ENCODE measurements at regions not wholly inside any gene's neighbourhood (a gene's known extent, or its start where the extent isn't known, plus 50 kb on each side); places are given as distances from the start of the nearest gene placed in this dataset.
"Not testable (repeated sequence)": the region's sequence is repeated elsewhere in the genome, so short reads cannot be mapped to it uniquely, and the experiment has no call there.

DNA sequence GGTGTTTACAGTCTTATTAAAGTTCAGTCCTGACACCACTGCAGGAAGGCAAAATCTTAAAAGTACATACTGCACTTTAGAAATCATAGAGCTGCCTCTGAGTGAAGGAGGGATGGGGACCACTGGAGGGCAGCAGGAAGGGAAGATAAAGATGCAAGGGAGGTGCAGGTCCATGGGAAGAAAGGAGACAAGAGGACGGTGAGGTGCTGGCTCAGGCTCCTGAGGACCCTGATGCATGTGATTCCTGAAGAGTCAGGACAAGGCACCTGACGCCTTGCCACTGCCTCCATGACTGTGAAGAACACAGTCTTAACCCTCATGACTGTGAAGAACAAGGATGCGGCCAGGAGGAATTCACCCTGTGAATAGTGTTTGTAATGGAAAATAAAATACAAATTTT, 116.2 kb upstream of the NPAS2 start:
- no peak for DNase-seq

DNA sequence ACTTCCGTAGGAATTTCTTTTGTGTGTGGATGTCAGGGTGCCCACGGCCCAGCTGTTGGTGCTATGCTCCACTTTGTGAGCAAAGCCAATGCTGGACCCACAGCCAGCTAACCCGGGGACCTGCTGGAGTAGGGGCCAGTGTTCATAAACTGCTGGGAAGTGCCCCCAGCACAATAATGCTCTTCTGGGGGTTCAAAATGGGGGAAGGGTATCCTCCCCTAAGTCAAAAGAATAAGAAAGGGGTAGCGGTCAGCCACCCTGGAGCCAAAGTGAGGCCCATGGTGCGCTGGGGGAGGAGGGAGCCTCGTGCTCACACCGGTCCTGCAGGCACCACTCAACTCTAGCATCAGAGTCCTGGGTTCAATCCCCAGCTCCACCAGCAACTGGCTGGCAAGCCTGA, 115.8 kb upstream of the NPAS2 start:
- DNase-seq = no peak

DNA sequence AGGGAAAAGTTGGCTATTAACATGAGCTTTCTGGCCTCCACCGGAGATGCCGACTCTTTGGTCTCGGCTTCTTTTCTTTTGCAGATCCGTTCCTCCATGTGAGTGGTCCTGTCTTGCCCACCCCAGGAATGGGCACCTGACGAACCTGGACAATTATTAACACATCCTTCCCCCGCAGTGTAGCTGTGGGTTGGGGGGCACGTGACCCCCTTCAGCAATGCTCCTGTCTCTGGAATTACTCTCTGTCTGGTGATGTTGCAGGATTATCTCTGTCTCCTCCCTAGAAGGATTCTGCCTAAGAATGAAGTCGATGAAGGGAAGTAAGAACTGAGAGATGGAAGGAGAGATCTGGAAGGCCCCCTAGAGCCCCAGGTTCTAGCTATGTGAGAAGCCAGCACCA, 115.2 kb upstream of the NPAS2 start:
- DNase-seq = no peak

DNA sequence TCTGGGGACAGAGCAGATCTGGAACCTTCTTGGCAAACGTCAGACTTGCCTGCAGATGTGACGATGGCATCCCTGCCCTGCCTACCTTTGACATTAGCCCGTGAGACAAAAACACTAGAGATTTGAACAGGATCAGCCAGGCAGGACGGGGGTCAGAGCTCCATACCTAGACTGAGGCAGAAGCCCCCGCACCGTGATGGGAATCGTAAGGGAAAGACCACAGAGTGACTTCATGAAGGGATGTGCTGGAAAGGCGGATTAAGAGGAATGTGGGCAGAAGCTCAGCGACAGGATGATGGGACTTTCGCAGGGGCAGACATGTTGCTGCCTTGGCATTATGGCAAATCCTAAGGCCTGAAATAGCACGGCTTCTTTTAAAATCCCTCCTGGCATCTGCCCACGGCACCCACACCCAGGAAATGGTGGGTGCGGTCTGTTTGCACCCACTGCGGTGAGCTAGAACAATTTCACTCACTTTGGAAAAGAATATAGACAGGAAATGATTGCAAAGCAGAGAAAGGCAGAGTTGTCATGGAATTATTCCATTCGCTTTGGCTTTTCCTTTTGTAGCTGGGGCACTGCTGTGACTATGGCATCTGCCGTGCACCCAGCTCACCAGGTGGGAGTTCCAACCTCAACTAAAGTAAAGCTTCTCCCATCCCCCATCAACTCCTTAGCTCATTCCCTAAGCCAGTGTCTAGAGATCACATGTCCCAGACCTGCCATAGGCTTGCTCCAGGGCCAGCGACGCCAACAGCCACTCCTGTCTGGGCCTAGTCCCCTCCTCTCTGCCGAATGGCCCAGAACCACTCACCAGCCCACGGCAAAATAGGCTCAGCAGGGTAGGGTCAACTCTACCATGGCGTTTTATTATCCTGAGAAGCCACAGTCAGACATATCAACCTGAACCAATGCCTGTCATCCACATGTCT, 112.7 kb upstream of the NPAS2 start:
- no peak for DNase-seq

DNA sequence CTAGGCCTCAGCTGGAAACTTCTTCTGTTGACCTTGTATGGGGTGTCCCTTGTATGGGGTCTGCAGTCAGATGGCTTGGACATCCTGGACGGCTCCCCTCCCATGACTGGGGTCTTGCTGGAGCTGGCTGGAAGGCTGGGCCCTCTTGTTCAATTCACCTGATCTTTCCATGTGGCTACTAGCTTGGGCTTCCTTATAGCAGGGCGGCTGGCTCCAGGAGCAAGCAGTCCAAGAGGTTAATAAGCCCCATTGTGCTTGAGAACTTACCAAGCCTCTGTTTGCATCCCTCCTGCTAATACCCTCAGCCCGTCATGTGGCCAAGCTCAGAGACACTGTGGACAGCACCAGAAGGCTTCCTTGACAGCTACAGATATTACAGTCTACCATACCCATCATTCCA, 111.6 kb upstream of the NPAS2 start:
- DNase-seq = no peak

DNA sequence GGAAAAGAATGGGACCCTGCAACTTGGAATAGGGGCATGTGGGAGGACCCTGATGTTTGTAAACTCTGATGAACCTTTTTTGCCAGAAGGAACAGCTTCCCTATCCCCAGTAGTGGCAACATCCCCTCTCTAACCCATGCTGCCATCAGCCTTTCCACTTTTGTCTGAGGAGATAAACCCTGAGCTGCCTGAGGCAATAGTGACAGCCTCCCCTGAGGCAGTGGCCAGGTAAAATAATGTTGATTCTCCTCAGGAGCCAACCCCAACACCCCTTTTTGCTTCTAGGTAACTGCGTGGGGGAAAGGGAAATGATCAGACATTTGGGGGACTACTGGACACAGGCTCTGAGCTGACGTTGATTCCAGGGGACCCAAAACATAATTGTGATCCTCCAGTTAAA, 106.8 kb upstream of the NPAS2 start:
- no peak for DNase-seq

DNA sequence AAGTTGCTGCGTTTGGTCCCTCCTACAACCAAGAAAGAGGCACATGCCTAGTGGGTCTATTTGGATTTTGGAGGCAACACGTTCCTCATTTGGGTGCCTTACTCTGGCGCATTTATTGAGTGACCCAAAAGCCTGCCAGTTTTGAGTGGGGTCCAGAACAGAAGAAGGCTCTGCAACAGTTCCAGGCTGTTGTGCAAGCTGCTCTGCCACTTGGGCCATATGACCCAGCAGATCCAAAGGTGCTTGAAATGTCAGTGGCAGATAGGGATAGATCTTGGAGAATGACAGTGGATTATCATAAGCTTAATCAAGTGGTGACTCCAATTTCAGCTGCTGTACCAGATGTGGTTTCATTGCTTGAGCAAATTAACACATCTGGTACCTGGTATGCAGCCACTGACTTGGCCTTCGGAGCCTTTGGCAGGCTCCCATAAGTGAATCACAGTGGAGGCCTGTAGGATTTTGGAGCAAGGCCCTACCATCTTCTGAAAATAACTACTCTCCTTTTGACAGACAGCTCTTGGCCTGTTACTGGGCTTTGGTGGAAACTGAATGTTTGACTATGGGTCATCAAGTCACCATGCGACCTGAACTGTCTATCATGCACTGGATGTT, 105.4 kb upstream of the NPAS2 start:
- not testable (repeated sequence) for DNase-seq

DNA sequence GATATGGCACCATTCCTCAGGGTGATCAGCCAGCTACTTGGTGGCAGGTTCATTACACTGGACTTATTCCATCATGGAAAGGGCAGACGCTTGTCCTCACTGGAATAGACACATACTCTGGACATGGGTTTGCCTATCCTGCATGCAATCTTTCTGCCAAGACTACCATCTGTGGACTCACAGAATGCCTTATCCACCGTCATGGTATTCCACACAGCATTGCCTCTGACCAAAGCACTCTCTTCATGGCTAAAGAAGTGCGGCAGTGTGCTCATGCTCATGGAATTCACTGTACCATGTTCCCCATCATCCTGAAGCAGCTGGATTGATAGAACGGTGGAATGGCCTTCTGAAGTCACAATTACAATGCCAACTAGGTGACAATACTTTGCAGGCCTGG, 104.1 kb upstream of the NPAS2 start:
- DNase-seq = not testable (repeated sequence)

DNA sequence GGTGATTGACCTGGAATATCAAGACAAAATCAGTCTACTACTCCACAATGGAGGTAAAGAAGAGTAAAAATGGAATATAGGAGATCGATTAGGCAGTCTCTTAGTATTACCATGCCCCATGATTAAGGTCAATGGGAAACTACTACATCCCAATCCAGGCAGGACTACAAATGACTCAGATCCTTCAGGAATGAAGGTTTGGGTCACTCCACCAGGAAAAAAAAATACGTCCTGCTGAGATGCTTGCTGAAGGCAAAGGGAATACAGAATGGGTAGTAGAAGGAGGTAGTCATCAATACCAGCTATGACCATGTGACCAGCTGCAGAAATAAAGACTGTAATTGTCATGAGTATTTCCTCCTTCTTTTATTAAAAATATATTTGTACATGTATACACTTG, 103.4 kb upstream of the NPAS2 start:
- DNase-seq = no peak

DNA sequence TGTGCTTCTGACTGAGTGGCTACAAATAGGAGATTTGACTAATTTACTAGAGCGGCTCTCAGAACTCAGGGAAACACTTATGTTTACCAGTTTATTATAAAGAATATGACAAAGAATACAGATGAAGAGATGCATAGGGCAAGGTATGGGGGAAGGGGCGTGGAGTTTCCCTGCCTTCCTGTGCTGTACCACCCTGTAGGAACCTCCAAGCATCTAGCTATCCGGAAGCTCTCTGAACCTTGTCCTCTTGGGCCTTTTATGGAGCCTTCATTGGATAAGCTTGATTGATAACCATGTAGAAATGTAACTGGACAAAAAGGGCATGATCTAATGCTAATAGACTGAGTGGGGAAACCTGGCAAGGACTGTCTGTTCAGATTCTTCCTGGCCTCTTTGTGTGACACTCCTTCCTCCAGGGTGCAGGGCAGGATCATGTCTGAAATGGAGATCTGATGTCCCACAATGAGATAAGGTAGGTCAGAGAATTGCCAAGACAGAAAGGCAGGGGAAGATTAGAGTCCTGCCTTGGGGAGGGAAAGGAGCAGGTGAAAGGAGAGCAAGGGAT, 101.8 kb upstream of the NPAS2 start:
- no peak for DNase-seq

DNA sequence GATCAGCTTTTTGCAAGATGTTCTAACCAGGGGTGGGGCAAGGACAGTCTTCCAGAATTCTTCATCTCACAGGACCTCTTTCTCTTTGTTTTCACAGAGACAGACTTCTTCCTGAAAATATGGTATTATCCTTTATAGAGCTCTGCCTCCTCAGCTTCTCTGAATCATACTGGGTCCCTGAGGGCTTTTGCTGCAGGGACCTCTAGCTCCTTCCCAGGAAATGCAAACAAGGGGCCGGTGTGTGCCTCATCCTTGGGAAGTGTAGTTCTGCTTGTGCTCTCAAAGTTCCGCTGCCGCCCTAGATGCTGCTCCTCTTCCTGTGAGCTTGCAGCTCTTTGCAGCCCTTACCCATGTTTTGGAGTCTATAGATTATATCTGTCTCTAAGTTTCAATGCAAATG, 99.5 kb upstream of the NPAS2 start:
- no peak for DNase-seq

DNA sequence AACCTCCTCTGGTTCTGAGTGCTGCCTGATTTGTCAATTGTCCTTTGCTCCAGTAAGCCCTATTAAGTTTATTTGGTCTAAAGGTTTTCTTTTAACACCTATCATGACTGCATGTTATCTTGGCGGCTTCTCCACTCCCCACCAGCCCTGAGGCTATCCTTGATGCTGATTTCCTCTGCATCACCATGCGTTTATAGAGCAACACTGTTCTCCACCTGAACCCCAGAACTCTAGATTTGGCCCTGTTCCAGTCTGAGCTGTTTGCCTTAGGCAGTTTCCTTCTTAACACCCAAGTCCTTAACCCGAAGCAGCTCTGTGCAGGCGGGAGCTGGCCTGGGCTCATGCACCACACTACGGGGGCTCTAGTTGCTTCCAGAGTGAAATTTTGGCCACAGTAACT, 98.2 kb upstream of the NPAS2 start:
- DNase-seq = no peak

DNA sequence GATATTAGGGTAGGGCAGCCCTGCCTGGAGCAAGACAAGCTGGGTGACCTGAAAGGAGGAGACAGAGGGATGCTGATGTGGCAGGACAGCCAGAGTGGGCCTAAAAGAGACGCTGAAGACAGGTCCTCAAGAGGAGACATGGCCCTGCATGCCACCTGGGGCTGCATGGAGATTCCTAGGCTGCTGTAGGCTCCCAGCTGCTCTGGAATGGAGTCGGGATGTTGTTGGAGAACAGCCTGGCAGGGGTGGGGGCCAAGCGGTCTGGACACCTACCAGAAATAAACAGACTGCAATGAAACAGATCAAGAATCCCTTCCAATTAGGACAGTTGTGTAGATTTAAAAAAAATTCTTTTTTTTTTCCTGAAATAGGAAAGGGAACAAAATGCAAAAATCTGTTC, 97.8 kb upstream of the NPAS2 start:
- DNase-seq = no peak

DNA sequence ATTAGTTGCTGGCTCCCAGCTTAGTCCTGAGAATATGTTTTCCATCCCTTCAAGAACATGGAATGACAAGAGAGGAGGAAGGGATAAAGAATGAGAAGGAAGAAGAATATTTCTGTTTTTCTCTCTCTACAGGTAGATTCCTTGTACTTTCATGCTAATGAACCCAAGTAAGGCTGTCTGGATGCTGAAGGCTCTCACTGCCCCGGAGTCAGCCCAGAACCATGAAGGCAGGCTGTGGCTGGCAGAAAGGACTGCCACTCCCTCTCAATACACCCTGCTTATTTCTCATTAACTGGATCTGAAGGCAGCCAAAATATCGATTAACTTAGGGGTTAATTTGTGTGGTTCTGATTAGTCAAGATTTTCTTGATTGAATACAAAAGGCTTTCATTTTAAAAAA, 93.1 kb upstream of the NPAS2 start:
- DNase-seq = no peak

DNA sequence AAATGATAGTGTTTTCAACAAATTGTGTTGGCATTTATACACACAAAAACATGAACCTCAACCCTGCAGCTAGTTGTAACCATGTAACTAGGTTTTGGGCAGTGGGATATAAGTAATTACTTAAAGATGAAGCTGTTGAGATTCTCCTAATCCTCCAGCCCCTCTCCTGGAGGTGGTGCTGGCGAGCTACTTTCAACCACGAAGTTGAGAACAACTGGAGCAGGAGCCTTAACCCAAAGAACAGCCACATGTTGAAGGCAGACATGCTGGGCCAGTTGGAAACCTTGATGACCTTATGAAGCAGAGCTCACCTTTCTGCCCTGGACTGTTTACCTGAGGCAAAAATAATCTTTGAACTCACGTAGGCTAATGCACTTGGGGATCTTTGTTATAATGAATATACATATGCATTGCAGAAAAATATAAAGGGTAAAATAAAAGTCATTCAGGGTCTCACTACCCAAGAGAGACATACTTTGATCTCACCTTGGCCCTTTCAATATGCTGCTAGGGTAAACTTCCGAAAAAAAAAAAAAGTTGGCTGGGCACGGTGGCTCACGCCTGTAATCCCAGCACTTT, 89.6 kb upstream of the NPAS2 start:
- DNase-seq = no peak

DNA sequence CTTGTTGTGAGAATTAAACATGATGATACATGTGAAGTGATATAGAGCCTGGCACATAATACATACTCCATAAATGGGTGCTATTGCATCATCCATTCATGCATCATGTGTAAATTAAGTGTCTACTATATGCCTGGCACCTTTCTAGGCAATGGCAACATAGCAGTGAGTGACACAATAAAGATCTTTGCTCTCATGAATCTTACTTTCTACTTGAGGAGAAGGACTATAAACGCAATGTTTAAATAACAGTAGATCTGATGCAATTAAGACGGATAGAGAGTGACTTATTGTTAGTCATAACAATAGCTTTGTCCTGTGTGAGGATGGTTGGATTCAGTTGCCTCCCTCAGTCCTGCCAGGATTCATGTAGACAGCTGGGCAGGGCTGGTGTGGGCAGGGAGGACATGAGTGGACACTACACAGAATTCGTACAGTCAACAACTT, 88.4 kb upstream of the NPAS2 start:
- no peak for DNase-seq

DNA sequence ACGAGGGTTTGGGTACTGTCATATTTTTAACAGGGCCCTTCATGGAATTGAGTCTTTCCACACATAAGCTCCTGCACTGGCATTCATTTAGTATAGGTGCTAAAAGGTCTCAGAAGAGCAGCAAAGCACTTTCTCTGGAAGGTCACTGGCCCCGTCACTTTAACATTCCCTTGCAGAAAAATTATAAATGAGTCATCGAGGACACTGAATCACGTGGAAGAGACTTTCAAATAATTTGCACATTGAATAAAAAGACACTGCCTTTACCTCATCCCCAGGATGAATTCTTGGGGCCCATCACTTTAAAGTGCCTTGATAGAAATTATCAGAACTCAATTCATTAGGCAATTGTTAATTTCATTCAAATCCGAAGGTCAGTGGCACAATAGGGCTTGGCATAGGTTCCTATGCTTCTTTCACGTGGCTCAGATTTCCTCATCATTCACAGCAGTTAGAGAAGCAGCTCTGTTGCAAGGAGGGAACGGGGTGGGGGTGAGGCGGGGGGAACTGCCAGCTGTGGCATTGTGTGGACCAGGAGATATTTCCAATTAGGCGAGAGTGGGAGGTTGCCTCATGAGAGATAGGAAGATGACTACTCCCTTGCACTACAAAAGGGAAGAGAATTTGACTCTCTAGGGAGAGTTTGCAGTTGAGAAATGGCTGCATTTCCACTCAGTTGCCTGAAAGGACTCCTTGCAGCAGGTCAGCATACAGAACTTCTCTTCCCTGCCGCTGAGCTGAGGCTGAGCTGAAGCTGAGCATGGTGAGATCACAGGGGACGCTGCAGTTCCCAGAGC, 86.3 kb upstream of the NPAS2 start:
- no peak for DNase-seq

DNA sequence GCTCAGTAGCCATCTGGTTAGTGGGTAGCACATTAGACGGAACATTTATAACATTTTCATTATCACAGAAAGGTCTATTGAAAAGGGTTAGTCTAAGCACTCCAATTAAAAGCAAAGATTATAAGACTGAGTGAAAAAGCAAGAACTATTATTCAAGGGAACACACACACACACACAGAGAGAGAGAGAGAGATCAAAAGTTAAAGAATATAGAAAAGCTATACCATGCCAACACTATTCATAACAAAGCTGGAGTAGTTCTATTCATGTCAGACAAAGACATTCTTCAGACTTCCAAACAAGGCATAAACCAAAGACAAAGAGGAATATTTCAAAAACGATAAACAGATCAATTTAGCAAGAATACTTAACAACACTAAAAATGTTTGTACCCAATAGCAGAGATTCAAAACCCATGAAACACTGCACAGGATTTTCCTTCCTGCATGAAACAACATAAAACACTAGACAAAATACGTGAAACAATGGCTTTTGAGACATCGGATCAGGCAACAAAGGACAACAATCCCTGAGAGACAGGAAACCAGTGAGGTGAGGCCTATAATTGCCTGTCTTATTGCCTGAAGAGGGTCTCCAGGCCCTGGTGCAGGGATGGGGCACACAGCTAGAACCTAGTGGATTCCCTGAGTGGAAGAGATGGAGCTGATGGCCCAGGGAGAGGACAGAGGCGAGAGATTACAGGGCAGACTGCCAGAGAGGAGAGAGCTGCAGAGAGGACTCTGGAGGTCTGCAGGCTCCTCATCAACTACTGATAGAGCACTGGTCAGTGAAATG, 83.6 kb upstream of the NPAS2 start:
- DNase-seq = no peak

DNA sequence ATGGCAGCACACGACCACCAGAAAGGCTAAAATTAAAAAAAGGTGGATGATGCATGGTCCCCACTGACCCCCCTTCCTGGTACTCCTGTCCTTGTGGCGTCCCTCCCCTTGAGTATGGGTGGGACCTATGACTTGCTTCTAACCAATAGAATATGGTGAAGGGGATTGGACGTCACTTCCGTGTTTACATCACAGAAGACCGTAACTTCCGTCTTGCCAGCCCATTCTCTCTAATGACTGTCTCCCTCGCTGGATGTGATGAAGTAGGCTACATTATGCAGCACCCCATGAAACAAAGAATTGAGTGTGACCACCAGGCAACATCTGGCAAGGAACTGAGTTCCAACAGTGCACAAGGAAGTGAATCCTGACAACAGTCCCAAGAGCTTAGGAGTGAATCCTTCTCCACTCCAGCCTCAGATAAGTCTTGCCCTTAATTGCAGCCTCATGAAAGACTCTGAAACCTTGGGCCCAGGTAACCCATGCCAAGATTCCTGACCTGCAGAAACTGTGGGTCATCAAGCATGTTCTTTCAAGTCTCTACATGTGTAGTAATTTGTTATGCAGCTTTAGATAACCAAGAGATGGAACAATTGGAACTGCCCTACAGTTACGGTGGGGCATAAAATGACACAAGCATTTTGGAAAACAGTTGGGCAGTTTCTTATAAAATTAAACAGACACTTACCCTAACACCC, 80.1 kb upstream of the NPAS2 start:
- no peak for DNase-seq

DNA sequence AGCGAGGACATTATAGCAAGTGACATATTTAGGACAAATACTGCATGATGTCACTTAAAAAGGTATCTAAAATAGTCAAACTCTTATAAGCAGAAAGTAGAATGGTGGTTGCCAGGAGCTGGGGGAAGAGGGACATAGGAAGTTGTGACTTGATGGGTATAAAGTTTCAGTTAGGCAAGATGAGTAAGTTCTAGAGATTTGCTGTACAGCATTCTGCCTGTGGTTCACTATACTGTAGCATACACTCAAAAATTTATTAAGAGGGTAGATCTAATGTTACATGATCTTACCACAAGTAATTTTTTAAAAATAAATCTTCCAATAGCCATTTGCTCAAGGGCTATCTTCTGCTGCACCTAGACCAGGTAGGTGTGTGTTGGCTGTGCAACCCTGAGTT, 78.1 kb upstream of the NPAS2 start:
- DNase-seq = no peak
